Stomach (tissue), 4 donors: ENCODE measurements at regions not wholly inside any gene's neighbourhood (a gene's known extent, or its start where the extent isn't known, plus 50 kb on each side); places are given as distances from the start of the nearest gene placed in this dataset.

Experiments used
- EP300 ChIP-seq: sonication (generic); formaldehyde crosslinking; IDR thresholded peaks from one replicate; pipeline ENCODE4 v1.6.1; 2017; ENCODE audit warnings: antibody characterized with exemption
- POLR2A ChIP-seq, 4 donors: fragments of 450-650 bp; IDR thresholded peaks; one replicate each; pipeline ENCODE4 v1.6.1; 2016; ENCODE audit warnings: antibody characterized with exemption in 4 of 4, control low read depth in 2 of 4, mild to moderate bottlenecking in 1 of 4, moderate library complexity in 1 of 4
- TF ChIP-seq, protein P1 (sequence below), 7 experiments: fragments of 450-650 bp in 4 of 7; fragments of 200-600 bp in 3 of 7; sonication (generic) in 3 of 7; IDR thresholded peaks; one replicate each; pipeline ENCODE4 v1.5.1; 2016 to 2019; ENCODE audit warnings: antibody characterized with exemption in 7 of 7, control low read depth in 2 of 7, mild to moderate bottlenecking in 1 of 7

DNA sequence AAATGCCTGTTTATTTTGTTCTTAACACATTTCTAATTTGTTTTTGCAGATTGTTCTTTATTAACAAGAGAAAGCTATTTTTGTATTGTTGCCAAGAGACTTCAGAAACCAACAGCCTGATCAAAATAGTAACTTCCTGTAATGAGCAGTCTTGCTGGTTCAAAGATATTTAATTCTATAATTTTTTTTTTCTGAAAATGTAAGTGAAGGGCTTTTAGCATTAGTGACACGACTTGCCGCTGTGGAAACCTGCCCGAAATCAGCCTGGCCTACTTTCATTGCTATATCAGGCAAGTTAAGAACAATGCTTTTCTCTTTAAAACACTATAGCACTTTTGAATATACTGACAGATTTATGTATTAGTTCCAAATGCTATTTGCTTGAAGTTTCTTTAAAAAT, 374.3 kb downstream of the EFNB2 start:
- TF ChIP-seq EP300 (no peak), POLR2A (IDR thresholded peaks at IDR 0.05) (no peak)
- TF ChIP-seq, protein P1, sequence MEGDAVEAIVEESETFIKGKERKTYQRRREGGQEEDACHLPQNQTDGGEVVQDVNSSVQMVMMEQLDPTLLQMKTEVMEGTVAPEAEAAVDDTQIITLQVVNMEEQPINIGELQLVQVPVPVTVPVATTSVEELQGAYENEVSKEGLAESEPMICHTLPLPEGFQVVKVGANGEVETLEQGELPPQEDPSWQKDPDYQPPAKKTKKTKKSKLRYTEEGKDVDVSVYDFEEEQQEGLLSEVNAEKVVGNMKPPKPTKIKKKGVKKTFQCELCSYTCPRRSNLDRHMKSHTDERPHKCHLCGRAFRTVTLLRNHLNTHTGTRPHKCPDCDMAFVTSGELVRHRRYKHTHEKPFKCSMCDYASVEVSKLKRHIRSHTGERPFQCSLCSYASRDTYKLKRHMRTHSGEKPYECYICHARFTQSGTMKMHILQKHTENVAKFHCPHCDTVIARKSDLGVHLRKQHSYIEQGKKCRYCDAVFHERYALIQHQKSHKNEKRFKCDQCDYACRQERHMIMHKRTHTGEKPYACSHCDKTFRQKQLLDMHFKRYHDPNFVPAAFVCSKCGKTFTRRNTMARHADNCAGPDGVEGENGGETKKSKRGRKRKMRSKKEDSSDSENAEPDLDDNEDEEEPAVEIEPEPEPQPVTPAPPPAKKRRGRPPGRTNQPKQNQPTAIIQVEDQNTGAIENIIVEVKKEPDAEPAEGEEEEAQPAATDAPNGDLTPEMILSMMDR (IDR thresholded peaks at IDR 0.05), result no peak
